ENCODE measurements at regions not wholly inside any gene's neighbourhood (a gene's known extent, or its start where the extent isn't known, plus 50 kb on each side); places are given as distances from the start of the nearest gene placed in this dataset.
"Not testable (repeated sequence)": the region's sequence is repeated elsewhere in the genome, so short reads cannot be mapped to it uniquely, and the experiment has no call there.

DNA sequence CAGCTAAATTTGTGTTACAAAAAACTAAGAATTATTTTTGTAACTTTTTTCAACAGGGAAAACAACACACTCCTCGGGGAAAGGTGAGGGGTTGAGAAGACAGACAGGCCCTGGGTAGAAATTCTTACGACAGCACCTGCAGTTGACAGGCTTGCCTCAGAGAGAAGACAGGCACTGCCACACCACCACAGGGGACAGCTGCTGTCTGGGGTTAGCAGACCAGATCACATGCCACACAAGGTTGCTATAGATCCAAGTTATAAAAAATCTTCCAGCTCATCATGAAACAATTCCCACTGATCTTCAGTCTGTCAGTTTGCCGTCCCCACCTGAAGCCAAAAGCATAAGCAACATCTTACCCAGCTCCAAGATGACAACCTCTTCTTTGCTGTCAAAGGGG, 143.2 kb upstream of the ZCCHC13 start:
- DNase-seq (ENCODE audit: low spot score in 2 of 2) (no peak), ATAC-seq (ENCODE audit: low read depth) (no peak)
- Mint-ChIP-seq H3K27ac (no peak overlapping the region), H3K36me3 (peaks cover 10% of the 10 kb centered on the region), H3K9me3 (no peaks in the 10 kb centered on the region), H3K27me3 (no peaks in the 10 kb centered on the region), H3K4me3 (no peak overlapping the region), H3K4me1 (no peaks in the 10 kb centered on the region)

- DNase-seq (ENCODE audit: low spot score in 2 of 2) (no peak), ATAC-seq (ENCODE audit: low read depth) (no peak)
- no peak overlapping the region for H3K4me3 Mint-ChIP-seq
- H3K4me1 Mint-ChIP-seq, result no peaks in the 10 kb centered on the region
- H3K9me3 Mint-ChIP-seq, result no peaks in the 10 kb centered on the region
- H3K27me3 Mint-ChIP-seq, result no peaks in the 10 kb centered on the region
- H3K27ac Mint-ChIP-seq, result no peak overlapping the region
- peaks cover 10% of the 10 kb centered on the region for H3K36me3 Mint-ChIP-seq
Observed at GRCh38 chrX:74160358-74160757, 143.6 kb upstream of the ZCCHC13 start.

- H3K36me3 Mint-ChIP-seq, result peaks cover 21% of the 10 kb centered on the region
- DNase-seq (ENCODE audit: low spot score in 2 of 2) (no peak), ATAC-seq (ENCODE audit: low read depth) (no peak)
- no peak overlapping the region for H3K4me3 Mint-ChIP-seq
- peaks cover 2% of the 10 kb centered on the region for H3K4me1 Mint-ChIP-seq
- no peak overlapping the region for H3K27ac Mint-ChIP-seq
- peaks cover 2% of the 10 kb centered on the region for H3K27me3 Mint-ChIP-seq
- peaks cover 5% of the 10 kb centered on the region for H3K9me3 Mint-ChIP-seq
Observed at GRCh38 chrX:74147439-74147838, 156.5 kb upstream of the ZCCHC13 start.

DNA sequence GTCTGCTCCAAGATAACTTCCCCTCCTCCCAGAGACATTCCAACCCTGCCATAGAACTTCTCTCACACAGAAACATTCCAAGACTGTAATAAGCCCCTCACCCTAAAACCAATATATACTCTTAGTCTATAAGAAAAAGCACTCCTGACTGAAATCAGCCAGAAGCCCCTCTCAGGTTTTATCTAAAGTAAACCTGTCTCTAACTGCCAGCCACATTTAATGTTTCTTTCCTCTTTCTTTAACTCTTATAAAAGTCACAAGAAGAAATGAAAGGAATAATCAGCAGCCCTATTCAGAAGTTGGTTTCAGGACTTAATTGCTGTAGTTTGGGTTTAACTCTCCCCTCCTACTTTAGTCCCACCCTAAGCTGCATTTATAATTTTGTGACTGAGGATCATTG, 165.0 kb upstream of the ZCCHC13 start:
- no peaks in the 10 kb centered on the region for H3K27me3 Mint-ChIP-seq
- DNase-seq (ENCODE audit: low spot score in 2 of 2), result no peak
- H3K4me1 Mint-ChIP-seq, result no peaks in the 10 kb centered on the region
- ATAC-seq (ENCODE audit: low read depth), result no peak
- peaks cover 3% of the 10 kb centered on the region for H3K36me3 Mint-ChIP-seq
- no peak overlapping the region for H3K27ac Mint-ChIP-seq
- H3K4me3 Mint-ChIP-seq, result no peak overlapping the region
- no peaks in the 10 kb centered on the region for H3K9me3 Mint-ChIP-seq

DNA sequence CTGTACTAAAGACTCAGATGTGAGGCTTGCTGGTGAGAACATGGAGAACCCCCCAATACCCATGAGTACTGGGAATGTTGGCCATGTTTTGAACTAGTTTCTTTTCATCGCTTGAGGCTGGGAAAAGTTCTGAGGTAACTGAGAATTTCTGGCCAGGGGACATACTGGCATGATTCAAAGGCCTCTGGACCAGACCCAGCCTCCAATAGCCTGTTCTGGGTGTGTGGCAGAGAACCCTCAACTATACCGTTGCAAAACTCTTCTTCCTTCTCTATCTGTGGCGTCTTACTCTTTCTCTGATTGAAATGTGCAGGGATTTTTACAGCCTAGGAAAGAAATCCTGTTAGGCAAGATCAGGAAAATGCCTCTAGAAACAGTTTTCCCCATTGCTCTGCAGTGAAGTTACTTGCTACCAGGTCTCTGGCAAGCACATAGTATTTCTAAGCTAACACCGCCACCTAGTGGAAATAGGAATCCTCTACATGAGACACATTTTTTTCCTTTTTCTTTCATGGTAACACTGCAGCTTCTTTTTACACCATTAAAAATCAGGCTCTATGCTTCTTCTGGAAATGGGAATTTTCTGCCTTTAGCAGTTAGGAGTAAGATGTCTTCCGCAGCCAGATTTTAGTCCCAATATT, 170.7 kb upstream of the ZCCHC13 start:
- Mint-ChIP-seq H3K27me3 (no peaks in the 10 kb centered on the region), H3K9me3 (no peaks in the 10 kb centered on the region), H3K27ac (no peak overlapping the region), H3K4me3 (no peak overlapping the region), H3K36me3 (peaks cover 13% of the 10 kb centered on the region), H3K4me1 (no peaks in the 10 kb centered on the region)
- DNase-seq (ENCODE audit: low spot score in 2 of 2) (peak; percentile 6 to 14), ATAC-seq (ENCODE audit: low read depth) (no peak)

GRCh38 chrX:74132280-74132679, 171.7 kb upstream of the ZCCHC13 start:
- Mint-ChIP-seq H3K4me1 (no peaks in the 10 kb centered on the region), H3K36me3 (peaks cover 13% of the 10 kb centered on the region), H3K4me3 (no peak overlapping the region), H3K27me3 (no peaks in the 10 kb centered on the region), H3K27ac (no peak overlapping the region), H3K9me3 (no peaks in the 10 kb centered on the region)
- DNase-seq (ENCODE audit: low spot score in 2 of 2), result no peak
- ATAC-seq (ENCODE audit: low read depth), result no peak

DNA sequence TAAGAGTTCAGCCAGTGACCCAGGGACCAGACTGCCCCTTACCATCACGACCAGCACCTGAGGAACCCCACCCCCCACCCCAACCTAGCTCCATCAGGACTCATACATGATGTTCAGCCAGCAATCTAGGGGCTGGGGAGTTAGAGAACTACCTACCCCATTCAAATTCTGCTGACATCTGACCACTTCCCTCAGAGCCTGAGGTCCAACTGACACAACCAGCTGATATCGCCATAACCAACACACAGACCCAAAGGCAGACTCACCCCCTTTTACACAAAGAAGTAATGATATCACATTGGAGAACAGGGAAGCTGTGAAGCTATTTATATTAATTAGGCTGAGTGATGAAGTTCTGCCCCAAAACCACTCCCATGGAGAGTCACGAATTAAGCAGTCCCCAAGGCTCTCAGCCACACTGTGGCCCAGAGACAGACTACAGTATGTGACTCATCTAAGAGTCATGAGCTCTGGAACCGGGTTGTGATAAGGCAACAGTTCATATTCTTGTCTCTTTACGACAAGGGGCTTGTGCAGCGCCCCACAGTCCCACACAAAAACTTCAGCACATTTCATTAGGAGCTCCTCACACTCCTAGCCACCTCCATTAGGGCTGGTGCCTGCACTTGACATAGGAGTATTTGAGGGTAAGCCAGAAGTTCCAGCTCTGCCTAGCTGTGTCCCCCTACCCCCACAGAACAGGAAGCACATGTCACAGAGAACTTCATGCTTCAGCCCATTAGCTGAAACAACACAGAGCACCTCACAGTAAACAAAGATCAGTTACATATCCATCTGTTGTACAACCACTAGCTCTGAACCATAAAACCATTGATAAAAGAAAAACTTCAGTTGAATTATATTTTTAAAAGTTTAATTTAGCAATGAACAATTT, 184.7 kb upstream of the ZCCHC13 start:
- H3K27me3 Mint-ChIP-seq, result no peaks in the 10 kb centered on the region
- H3K4me3 Mint-ChIP-seq, result no peak overlapping the region
- no peaks in the 10 kb centered on the region for H3K4me1 Mint-ChIP-seq
- DNase-seq (ENCODE audit: low spot score in 2 of 2) (no peak), ATAC-seq (ENCODE audit: low read depth) (no peak)
- peaks cover 3% of the 10 kb centered on the region for H3K36me3 Mint-ChIP-seq
- no peaks in the 10 kb centered on the region for H3K9me3 Mint-ChIP-seq
- no peak overlapping the region for H3K27ac Mint-ChIP-seq

- H3K9me3 Mint-ChIP-seq, result no peaks in the 10 kb centered on the region
- no peak overlapping the region for H3K27ac Mint-ChIP-seq
- ATAC-seq (ENCODE audit: low read depth) (no peak), DNase-seq (ENCODE audit: low spot score in 2 of 2) (no peak)
- no peaks in the 10 kb centered on the region for H3K27me3 Mint-ChIP-seq
- H3K36me3 Mint-ChIP-seq, result peaks cover 3% of the 10 kb centered on the region
- H3K4me1 Mint-ChIP-seq, result no peaks in the 10 kb centered on the region
- H3K4me3 Mint-ChIP-seq, result no peak overlapping the region
Observed at GRCh38 chrX:74117962-74118902, 185.7 kb upstream of the ZCCHC13 start.

DNA sequence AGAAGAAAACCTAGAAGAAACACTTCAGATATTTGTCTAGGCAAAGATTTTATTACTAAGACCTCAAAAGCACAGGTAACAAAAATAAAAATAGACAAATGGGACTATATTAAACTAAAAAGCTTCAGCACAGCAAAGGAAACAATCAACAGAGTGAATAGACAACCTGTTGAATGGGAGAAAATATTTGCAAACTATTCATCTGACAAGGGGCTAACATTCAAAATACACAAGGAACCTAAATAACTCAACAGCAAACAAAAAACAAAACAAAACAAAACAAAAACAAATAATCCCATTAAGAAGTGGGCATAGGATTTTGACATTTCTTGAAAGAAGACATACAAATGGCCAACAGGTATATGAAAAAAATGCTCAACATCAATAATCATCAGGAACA, 192.7 kb upstream of the ZCCHC13 start:
- H3K4me1 Mint-ChIP-seq, result no peaks in the 10 kb centered on the region

GRCh38 chrX:74107666-74108065, 196.3 kb upstream of the ZCCHC13 start:
- Mint-ChIP-seq H3K36me3 (peaks cover 15% of the 10 kb centered on the region), H3K27me3 (no peaks in the 10 kb centered on the region), H3K27ac (no peak overlapping the region), H3K4me3 (no peak overlapping the region), H3K4me1 (no peaks in the 10 kb centered on the region), H3K9me3 (no peaks in the 10 kb centered on the region)
- no peak for DNase-seq (ENCODE audit: low spot score in 2 of 2)
- ATAC-seq (ENCODE audit: low read depth), result no peak

More for the DNA sequence above, 192.7 kb upstream of the ZCCHC13 start:
- ATAC-seq (ENCODE audit: low read depth) (no peak), DNase-seq (ENCODE audit: low spot score in 2 of 2) (no peak)
- H3K4me3 Mint-ChIP-seq, result no peak overlapping the region
- H3K27me3 Mint-ChIP-seq, result no peaks in the 10 kb centered on the region
- H3K9me3 Mint-ChIP-seq, result no peaks in the 10 kb centered on the region
- H3K36me3 Mint-ChIP-seq, result peaks cover 10% of the 10 kb centered on the region
- H3K27ac Mint-ChIP-seq, result no peak overlapping the region

GRCh38 chrX:74104356-74105015, 199.5 kb upstream of the ZCCHC13 start:
- Mint-ChIP-seq H3K27ac (no peak overlapping the region), H3K36me3 (peaks cover 17% of the 10 kb centered on the region), H3K4me3 (no peak overlapping the region), H3K4me1 (no peaks in the 10 kb centered on the region), H3K9me3 (peaks cover 3% of the 10 kb centered on the region), H3K27me3 (no peaks in the 10 kb centered on the region)
- DNase-seq (ENCODE audit: low spot score in 2 of 2), result no peak
- no peak for ATAC-seq (ENCODE audit: low read depth)

GRCh38 chrX:74098407-74098806, 205.6 kb upstream of the ZCCHC13 start:
- H3K36me3 Mint-ChIP-seq; H3K4me1 Mint-ChIP-seq; H3K27ac Mint-ChIP-seq; H3K9me3 Mint-ChIP-seq; H3K4me3 Mint-ChIP-seq; DNase-seq (ENCODE audit: low spot score in 2 of 2); H3K27me3 Mint-ChIP-seq; ATAC-seq (ENCODE audit: low read depth): not testable (repeated sequence)

- DNase-seq (ENCODE audit: low spot score in 2 of 2), result no peak
- no peaks in the 10 kb centered on the region for H3K27me3 Mint-ChIP-seq
- no peak for ATAC-seq (ENCODE audit: low read depth)
- peaks cover 11% of the 10 kb centered on the region for H3K9me3 Mint-ChIP-seq
- H3K4me1 Mint-ChIP-seq, result no peaks in the 10 kb centered on the region
- H3K36me3 Mint-ChIP-seq, result peaks cover 20% of the 10 kb centered on the region
- H3K27ac Mint-ChIP-seq, result no peak overlapping the region
- no peak overlapping the region for H3K4me3 Mint-ChIP-seq
Observed at GRCh38 chrX:74090049-74090448, 213.9 kb upstream of the ZCCHC13 start.

Data from memory B cell (primary cell).